Adrenal gland (tissue), 9 donors: ENCODE measurements at regions not wholly inside any gene's neighbourhood (a gene's known extent, or its start where the extent isn't known, plus 50 kb on each side); places are given as distances from the start of the nearest gene placed in this dataset.
"Not testable (repeated sequence)": the region's sequence is repeated elsewhere in the genome, so short reads cannot be mapped to it uniquely, and the experiment has no call there.

Experiments
- DNase-seq, 7 donors: peaks; one replicate each; pipeline ENCODE4 v3.0.0-alpha.2; 2019 to 2020
- H3K27ac ChIP-seq, 5 donors: fragments of 200-600 bp; sonication (generic) in 4 of 5; 1 replicate in 3 of 5; 2 replicates in 2 of 5; pipeline versions ENCODE4 v1.5.1 to v1.8.0; 2016 to 2020; ENCODE audit warnings: mild to moderate bottlenecking in 1 of 5
- H3K27me3 ChIP-seq: fragments of 200-600 bp; 2 replicates; pipeline ENCODE4 v1.8.0; 2021
- H3K36me3 ChIP-seq, 2 donors: fragments of 200-600 bp; replicated peaks in 1 of 2; 1 replicate in 1 of 2; 2 replicates in 1 of 2; pipeline versions ENCODE4 v1.5.1 to v1.8.0; 2018 to 2022
- H3K4me1 ChIP-seq, 2 donors: fragments of 200-600 bp; replicated peaks in 1 of 2; 1 replicate in 1 of 2; 2 replicates in 1 of 2; pipeline versions ENCODE4 v1.5.1 to v1.8.0; 2018 to 2021
- H3K4me3 ChIP-seq, 4 donors: fragments of 200-600 bp; sonication (generic) in 3 of 4; one replicate each; pipeline ENCODE4 v1.5.1; 2016 to 2018
- H3K9me3 ChIP-seq, 3 donors: fragments of 200-600 bp; sonication (generic) in 1 of 3; replicated peaks in 1 of 3; 1 replicate in 2 of 3; 2 replicates in 1 of 3; pipeline versions ENCODE4 v1.5.1 to v1.8.0; 2016 to 2021
- POLR2A ChIP-seq, 2 donors: fragments of 450-650 bp; IDR thresholded peaks; one replicate each; pipeline ENCODE4 v1.6.1; 2017; ENCODE audit warnings: antibody characterized with exemption in 2 of 2, mild to moderate bottlenecking in 2 of 2, moderate library complexity in 1 of 2
- whole genome bisulfite sequencing, 4 donors: extraction: QIAGEN DNeasy Blood & Tissue Kit in 2 of 4; methylation state at CpG; one replicate each; pipeline versions ENCODE4 v1.1.5 to v1.1.7; 2013 to 2017; 5-methylcytosine and 5-hydroxymethylcytosine counted together
- intact Hi-C, 2 donors: fragments of 100-400 bp; cut with DNase I; formaldehyde crosslinking; loops; one replicate each; pipeline versions ENCODE4 v1.14.1 to v1.15.0; 2022 to 2023
- TF ChIP-seq, protein P1 (sequence below), 6 experiments: fragments of 450-650 bp in 4 of 6; fragments of 200-600 bp in 2 of 6; sonication (generic) in 1 of 6; IDR thresholded peaks; 1 replicate in 5 of 6; 2 replicates in 1 of 6; pipeline versions ENCODE4 v1.5.1 to v1.8.0; 2016 to 2021; ENCODE audit warnings: antibody characterized with exemption in 6 of 6, mild to moderate bottlenecking in 2 of 6, moderate library complexity in 1 of 6
- donor health status: healthy with polysubstance abuse.
- donor health status: Bipolar disorder and iron deficiency.
- donor health status: DM: yes; HTN: yes; CAD: no.
- donor health status: DM: no; HTN: no; CAD: no.
- donor health status: DM: no; HTN: no; CAD: no.

GRCh38 chr17:62134397-62134796 is 69.3 kb upstream of the MED13 start:
- TF ChIP-seq, protein P1, sequence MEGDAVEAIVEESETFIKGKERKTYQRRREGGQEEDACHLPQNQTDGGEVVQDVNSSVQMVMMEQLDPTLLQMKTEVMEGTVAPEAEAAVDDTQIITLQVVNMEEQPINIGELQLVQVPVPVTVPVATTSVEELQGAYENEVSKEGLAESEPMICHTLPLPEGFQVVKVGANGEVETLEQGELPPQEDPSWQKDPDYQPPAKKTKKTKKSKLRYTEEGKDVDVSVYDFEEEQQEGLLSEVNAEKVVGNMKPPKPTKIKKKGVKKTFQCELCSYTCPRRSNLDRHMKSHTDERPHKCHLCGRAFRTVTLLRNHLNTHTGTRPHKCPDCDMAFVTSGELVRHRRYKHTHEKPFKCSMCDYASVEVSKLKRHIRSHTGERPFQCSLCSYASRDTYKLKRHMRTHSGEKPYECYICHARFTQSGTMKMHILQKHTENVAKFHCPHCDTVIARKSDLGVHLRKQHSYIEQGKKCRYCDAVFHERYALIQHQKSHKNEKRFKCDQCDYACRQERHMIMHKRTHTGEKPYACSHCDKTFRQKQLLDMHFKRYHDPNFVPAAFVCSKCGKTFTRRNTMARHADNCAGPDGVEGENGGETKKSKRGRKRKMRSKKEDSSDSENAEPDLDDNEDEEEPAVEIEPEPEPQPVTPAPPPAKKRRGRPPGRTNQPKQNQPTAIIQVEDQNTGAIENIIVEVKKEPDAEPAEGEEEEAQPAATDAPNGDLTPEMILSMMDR (IDR thresholded peaks at IDR 0.05) = no peak
- no peak for TF ChIP-seq POLR2A (IDR thresholded peaks at IDR 0.05)
- Histone ChIP-seq H3K27ac (no peak overlapping the region), H3K27me3 (peaks cover 8% of the 10 kb centered on the region), H3K4me1 (no peaks in the 10 kb centered on the region), H3K9me3 (no peaks in the 10 kb centered on the region), H3K36me3 (no peaks in the 10 kb centered on the region), H3K4me3 (no peak overlapping the region)
- DNase-seq = no peak
- 82 to 85% (median 85%) methylated on average over 4 of the region's 4 CpGs for WGBS, 4 donors
- intact Hi-C loops = no loop called here

GRCh38 chr17:62131271-62131670 is 66.2 kb upstream of the MED13 start:
- WGBS, 4 donors = 87 to 94% (median 91%) methylated on average over 6 of the region's 6 CpGs
- intact Hi-C loops, H3K27ac ChIP-seq: not testable (repeated sequence)

GRCh38 chr17:62130739-62131138 is 65.7 kb upstream of the MED13 start:
- TF ChIP-seq POLR2A (IDR thresholded peaks at IDR 0.05) = no peak
- TF ChIP-seq, protein P1 (IDR thresholded peaks at IDR 0.05) = no peak
- 88 to 98% (median 96%) methylated on average over 1 of the region's 1 CpG for WGBS, 4 donors
- Histone ChIP-seq H3K4me3 (no peak overlapping the region), H3K27ac (no peak overlapping the region), H3K36me3 (no peaks in the 10 kb centered on the region), H3K4me1 (no peaks in the 10 kb centered on the region), H3K27me3 (no peaks in the 10 kb centered on the region), H3K9me3 (no peaks in the 10 kb centered on the region)
- intact Hi-C loops = no loop called here
- DNase-seq = no peak

More at GRCh38 chr17:62131271-62131670, 66.2 kb upstream of the MED13 start:
- DNase-seq, H3K36me3 ChIP-seq, H3K4me1 ChIP-seq, H3K4me3 ChIP-seq, H3K27me3 ChIP-seq, H3K9me3 ChIP-seq: not testable (repeated sequence)

DNA sequence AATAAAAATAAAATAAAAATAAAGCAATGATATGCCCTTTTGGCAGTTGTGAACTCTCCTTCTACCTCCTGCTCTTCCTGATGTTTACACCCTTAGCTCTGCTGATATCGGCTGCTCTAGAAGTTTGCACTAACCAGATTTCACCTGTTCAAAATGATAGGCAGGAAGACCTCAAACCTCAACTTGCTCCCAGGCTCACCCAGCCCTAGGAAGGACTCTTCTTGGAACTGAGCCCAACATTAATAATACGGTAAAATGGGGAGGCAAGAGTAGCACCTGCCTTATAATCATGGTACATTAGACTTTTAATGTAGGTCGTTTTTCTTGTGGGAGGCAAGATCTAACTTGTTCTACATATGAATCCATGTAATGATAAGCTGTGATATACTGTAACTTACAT is 61.2 kb upstream of the MED13 start:
- no peak for DNase-seq
- Histone ChIP-seq H3K4me1 (no peaks in the 10 kb centered on the region), H3K27ac (no peak overlapping the region), H3K9me3 (no peaks in the 10 kb centered on the region), H3K27me3 (no peaks in the 10 kb centered on the region), H3K36me3 (no peaks in the 10 kb centered on the region), H3K4me3 (no peak overlapping the region)
- intact Hi-C loops = no loop called here
- 57 to 74% (median 70%) methylated on average over 3 of the region's 3 CpGs for WGBS, 4 donors
- TF ChIP-seq, protein P1 (IDR thresholded peaks at IDR 0.05) = no peak
- no peak for TF ChIP-seq POLR2A (IDR thresholded peaks at IDR 0.05)

GRCh38 chr17:62125307-62125706 is 60.2 kb upstream of the MED13 start:
- H3K27me3 ChIP-seq = no peaks in the 10 kb centered on the region
- H3K27ac ChIP-seq = no peak overlapping the region
- 80 to 89% (median 86%) methylated on average over 5 of the region's 5 CpGs for WGBS, 4 donors
- no peaks in the 10 kb centered on the region for H3K9me3 ChIP-seq
- no peaks in the 10 kb centered on the region for H3K36me3 ChIP-seq
- H3K4me1 ChIP-seq = no peaks in the 10 kb centered on the region
- TF ChIP-seq, protein P1 (IDR thresholded peaks at IDR 0.05) = no peak
- no peak for TF ChIP-seq POLR2A (IDR thresholded peaks at IDR 0.05)
- no peak for DNase-seq
- H3K4me3 ChIP-seq = no peak overlapping the region
- intact Hi-C loops = no loop called here
